Activated CD4-positive, alpha-beta T cell treated with anti-CD3 and anti-CD28 coated beads, Interleukin-2, amount 50 U/mL, for 16 hours (primary cell): ENCODE measurements at regions not wholly inside any gene's neighbourhood (a gene's known extent, or its start where the extent isn't known, plus 50 kb on each side); places are given as distances from the start of the nearest gene placed in this dataset.

Source experiments
- DNase-seq: peaks from one replicate; pipeline ENCODE4 v3.0.0-alpha.2; 2020

- peak; percentile 24 for DNase-seq
These were observed 130.7 kb downstream of the DLL1 start for GRCh38 chr6:170160031-170160627.

GRCh38 chr6:170159022-170159965 lies 131.6 kb downstream of the DLL1 start:
- no peak for DNase-seq

GRCh38 chr6:170158296-170159021 lies 132.4 kb downstream of the DLL1 start:
- no peak for DNase-seq

GRCh38 chr6:170157567-170158218 lies 133.2 kb downstream of the DLL1 start:
- DNase-seq: no peak

- DNase-seq: no peak
These were observed 134.2 kb downstream of the DLL1 start for GRCh38 chr6:170156448-170157375.

- no peak for DNase-seq
These were observed 135.2 kb downstream of the DLL1 start for GRCh38 chr6:170155464-170156196.

GRCh38 chr6:170153436-170154319 lies 137.2 kb downstream of the DLL1 start:
- no peak for DNase-seq

GRCh38 chr6:170152989-170153388 lies 137.9 kb downstream of the DLL1 start:
- no peak for DNase-seq

- DNase-seq: no peak
These were observed 138.6 kb downstream of the DLL1 start for GRCh38 chr6:170152124-170152926.

- DNase-seq: no peak
These were observed 139.1 kb downstream of the DLL1 start for GRCh38 chr6:170151804-170152123.

- no peak for DNase-seq
These were observed 139.5 kb downstream of the DLL1 start for GRCh38 chr6:170151321-170151771.

GRCh38 chr6:170150590-170150945 lies 140.3 kb downstream of the DLL1 start:
- DNase-seq: no peak

- no peak for DNase-seq
These were observed 140.9 kb downstream of the DLL1 start for GRCh38 chr6:170149681-170150589.

- DNase-seq: no peak
These were observed 142.0 kb downstream of the DLL1 start for GRCh38 chr6:170148709-170149470.

- peak; percentile 57 for DNase-seq
These were observed 142.8 kb downstream of the DLL1 start for GRCh38 chr6:170147832-170148708.

- DNase-seq: no peak
These were observed 143.7 kb downstream of the DLL1 start for GRCh38 chr6:170147056-170147787.
